ENCODE measurements at regions not wholly inside any gene's neighbourhood (a gene's known extent, or its start where the extent isn't known, plus 50 kb on each side); places are given as distances from the start of the nearest gene placed in this dataset.
"Not testable (repeated sequence)": the region's sequence is repeated elsewhere in the genome, so short reads cannot be mapped to it uniquely, and the experiment has no call there.

DNA sequence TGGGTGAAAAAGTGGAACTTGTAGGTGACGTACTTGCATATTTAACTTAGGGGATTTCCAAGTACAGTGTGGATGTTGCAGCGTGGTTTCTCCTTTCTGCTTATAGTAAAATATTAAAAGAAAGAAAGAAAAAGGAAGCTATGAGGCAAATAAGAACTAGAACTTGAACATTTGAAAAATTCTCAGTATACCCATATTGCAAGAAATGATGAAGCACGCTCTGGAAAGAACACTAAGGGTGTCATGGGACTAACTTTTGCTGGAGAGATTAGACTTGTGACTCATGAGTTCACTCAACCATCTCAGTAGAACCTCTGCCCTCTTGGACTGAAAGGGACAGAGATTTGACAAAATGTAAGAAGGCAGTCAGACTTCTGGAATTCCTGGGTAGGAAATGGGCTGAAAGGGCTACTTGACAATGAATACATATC lies 704.5 kb upstream of the ADGRL4 start:
- ATAC-seq (no peak), DNase-seq (no peak)

DNA sequence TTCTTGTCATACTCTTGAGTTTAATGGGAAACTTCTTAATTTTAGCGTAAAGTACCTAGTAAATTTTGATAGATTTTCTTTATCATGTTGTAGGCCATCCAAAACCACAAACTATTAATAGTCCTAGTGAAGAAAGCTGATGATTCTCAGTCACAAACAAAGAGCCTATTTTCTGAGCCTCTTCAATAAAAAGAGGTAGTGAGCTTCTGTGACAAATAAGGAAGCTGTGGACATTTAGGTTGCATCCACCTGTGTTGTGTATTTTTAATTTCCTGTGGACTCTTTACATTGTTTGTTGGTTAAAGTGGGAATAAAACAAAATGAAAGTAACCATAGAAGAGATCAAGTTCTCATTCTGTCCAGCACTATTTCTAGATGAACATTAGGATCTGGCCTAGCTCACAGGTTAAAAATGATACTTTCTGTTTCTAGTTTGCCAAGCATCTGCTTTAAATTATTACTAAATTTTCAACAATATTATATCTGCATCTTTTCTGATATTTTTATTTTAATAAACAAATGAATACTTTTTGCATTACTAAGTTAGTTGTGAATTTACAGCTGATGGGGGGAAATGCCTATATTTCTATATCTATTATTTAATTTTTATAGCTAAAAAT lies 702.2 kb upstream of the ADGRL4 start:
- 73 to 77% methylated on average over 1 of the region's 1 CpG for WGBS, 2 donors
- TF ChIP-seq, protein P1, sequence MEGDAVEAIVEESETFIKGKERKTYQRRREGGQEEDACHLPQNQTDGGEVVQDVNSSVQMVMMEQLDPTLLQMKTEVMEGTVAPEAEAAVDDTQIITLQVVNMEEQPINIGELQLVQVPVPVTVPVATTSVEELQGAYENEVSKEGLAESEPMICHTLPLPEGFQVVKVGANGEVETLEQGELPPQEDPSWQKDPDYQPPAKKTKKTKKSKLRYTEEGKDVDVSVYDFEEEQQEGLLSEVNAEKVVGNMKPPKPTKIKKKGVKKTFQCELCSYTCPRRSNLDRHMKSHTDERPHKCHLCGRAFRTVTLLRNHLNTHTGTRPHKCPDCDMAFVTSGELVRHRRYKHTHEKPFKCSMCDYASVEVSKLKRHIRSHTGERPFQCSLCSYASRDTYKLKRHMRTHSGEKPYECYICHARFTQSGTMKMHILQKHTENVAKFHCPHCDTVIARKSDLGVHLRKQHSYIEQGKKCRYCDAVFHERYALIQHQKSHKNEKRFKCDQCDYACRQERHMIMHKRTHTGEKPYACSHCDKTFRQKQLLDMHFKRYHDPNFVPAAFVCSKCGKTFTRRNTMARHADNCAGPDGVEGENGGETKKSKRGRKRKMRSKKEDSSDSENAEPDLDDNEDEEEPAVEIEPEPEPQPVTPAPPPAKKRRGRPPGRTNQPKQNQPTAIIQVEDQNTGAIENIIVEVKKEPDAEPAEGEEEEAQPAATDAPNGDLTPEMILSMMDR (IDR thresholded peaks at IDR 0.05) = no peak

More for the DNA sequence above, 704.5 kb upstream of the ADGRL4 start:
- 55 to 69% methylated on average over 3 of the region's 3 CpGs for WGBS, 2 donors
- Histone ChIP-seq H3K27ac (no peak overlapping the region), H3K9me3 (peaks cover 0 to 6% (median 0%) of the 10 kb centered on the region in 11 donors), H3K4me1 (no peaks in the 10 kb centered on the region), H3K27me3 (no peaks in the 10 kb centered on the region), H3K4me3 (no peak overlapping the region), H3K36me3 (no peaks in the 10 kb centered on the region)
- TF ChIP-seq, protein P1 (IDR thresholded peaks at IDR 0.05) = no peak
- intact Hi-C loops (cut with DNase I) = no loop called here

DNA sequence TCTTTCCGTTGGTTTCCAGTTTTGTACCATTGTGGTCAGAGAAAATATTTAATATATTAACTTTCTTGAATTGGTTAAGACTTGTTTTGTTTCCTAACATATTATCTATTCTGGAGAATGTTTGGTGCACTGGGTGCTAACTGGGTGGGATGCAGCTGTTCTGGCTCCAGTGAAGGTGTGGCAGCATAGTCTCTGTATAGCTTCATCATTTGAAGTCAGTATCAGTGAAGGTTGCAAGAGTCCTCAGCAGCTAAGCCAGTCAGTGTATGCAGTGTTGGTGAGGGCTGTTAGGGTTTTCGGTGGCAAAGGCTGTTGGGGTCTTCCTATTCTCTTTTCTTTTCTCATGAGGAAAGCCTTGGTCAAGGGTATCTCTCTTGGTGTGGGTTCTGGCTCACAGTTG lies 698.7 kb upstream of the ADGRL4 start:
- intact Hi-C loops (cut with DNase I) = no loop called here
- TF ChIP-seq, protein P1 (IDR thresholded peaks at IDR 0.05) = no peak
- H3K4me3 ChIP-seq = no peak overlapping the region
- H3K36me3 ChIP-seq = no peaks in the 10 kb centered on the region
- 90 to 94% methylated on average over 2 of the region's 2 CpGs for WGBS, 2 donors
- no peaks in the 10 kb centered on the region for H3K4me1 ChIP-seq
- H3K27ac ChIP-seq = no peak overlapping the region
- no peaks in the 10 kb centered on the region for H3K9me3 ChIP-seq
- ATAC-seq (no peak), DNase-seq (no peak)
- no peaks in the 10 kb centered on the region for H3K27me3 ChIP-seq

More for the DNA sequence above, 702.2 kb upstream of the ADGRL4 start:
- Histone ChIP-seq H3K4me1 (no peaks in the 10 kb centered on the region), H3K27ac (no peak overlapping the region), H3K9me3 (peaks cover 0 to 6% (median 0%) of the 10 kb centered on the region in 11 donors), H3K36me3 (no peaks in the 10 kb centered on the region), H3K4me3 (no peak overlapping the region), H3K27me3 (no peaks in the 10 kb centered on the region)
- intact Hi-C loops (cut with DNase I) = no loop called here
- no peak for DNase-seq
- ATAC-seq = no peak

DNA sequence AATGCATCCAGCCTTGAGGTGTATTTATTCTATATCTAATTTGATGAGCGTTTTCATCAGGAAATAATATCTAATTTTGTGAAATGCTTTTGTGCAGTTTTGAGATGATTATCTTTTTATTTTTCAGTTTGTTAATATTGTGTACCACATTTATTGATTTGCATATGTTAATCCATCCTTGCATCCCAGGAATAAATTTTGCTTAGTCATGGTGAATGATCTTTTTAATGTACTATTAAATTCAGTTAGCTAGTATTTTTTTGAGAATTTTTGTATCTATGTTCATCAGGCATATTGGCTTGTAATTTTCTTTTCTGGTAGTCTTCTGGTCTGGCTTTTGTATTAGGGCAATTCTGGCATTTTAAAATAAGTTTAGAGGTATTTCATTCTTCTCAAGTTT lies 697.5 kb upstream of the ADGRL4 start:
- no peak for DNase-seq
- H3K27me3 ChIP-seq = no peaks in the 10 kb centered on the region
- no peaks in the 10 kb centered on the region for H3K4me1 ChIP-seq
- intact Hi-C loops (cut with DNase I) = no loop called here
- WGBS, 2 donors = 89 to 98% methylated on average over 1 of the region's 1 CpG
- H3K27ac ChIP-seq = no peak overlapping the region
- H3K4me3 ChIP-seq = no peak overlapping the region
- no peak for ATAC-seq
- H3K9me3 ChIP-seq = no peaks in the 10 kb centered on the region
- no peaks in the 10 kb centered on the region for H3K36me3 ChIP-seq
- TF ChIP-seq, protein P1 (IDR thresholded peaks at IDR 0.05) = no peak

DNA sequence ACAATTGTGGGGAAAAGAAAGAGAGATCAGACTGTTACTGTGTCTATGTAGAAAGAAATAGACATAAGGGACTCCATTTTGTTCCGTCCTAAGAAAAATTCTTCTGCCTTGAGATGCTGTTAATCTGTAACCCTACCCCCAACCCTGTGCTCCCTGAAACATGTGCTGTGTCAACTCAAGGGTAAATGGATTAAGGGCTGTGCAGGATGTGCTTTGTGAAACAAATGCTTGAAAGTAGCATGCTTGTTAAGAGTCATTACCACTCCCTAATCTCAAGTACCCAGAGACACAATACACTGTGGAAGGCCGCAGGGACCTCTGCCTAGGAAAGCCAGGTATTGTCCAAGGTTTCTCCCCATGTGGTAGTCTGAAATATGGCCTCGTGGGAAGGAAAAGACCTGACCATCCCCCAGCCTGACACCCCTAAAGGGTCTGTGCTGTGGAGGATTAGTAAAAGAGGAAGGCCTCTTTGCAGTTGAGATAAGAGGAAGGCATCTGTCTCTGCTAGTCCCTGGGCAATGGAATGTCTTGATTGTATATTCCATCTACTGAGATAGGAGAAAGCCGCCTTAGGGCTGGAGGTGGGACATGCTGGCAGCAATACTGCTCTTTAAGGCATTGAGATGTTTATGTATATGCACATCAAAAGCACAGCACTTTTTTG lies 695.9 kb upstream of the ADGRL4 start:
- 24 to 46% methylated on average over 4 of the region's 4 CpGs for WGBS, 2 donors
- H3K27me3 ChIP-seq; H3K9me3 ChIP-seq; H3K4me3 ChIP-seq; DNase-seq; H3K27ac ChIP-seq; H3K4me1 ChIP-seq; H3K36me3 ChIP-seq; intact Hi-C loops (cut with DNase I); ATAC-seq: not testable (repeated sequence)
